SK-N-SH (cell line): ENCODE measurements at regions not wholly inside any gene's neighbourhood (a gene's known extent, or its start where the extent isn't known, plus 50 kb on each side); places are given as distances from the start of the nearest gene placed in this dataset.

Experiments
- CTCF ChIA-PET: fragments of 300-600, 350-600 bp; formaldehyde crosslinking; extraction: SDS; loops from one replicate; lab custom pipeline; 2021; lab: Yijun Ruan, JAX
- POLR2A ChIA-PET: fragments of 350-600 bp; sonication (Branson Sonifier 250); formaldehyde crosslinking; extraction: SDS; loops from one replicate; lab custom pipeline; 2020; ENCODE audit warnings: antibody characterized with exemption, inconsistent platforms; lab: Yijun Ruan, JAX
- DNase-seq: peaks from one replicate; pipeline ENCODE4 v3.0.0; 2012
- H2AFZ ChIP-seq: fragments of 200-600 bp; sonication (generic); 2 replicates; pipeline ENCODE4 v1.8.1; 2016; ENCODE audit warnings: antibody characterized with exemption, mild to moderate bottlenecking, low read depth
- H3F3A ChIP-seq: fragments of 200-600 bp; sonication (generic); replicated peaks from 2 replicates; pipeline ENCODE3; 2016; ENCODE audit warnings: antibody characterized with exemption, mild to moderate bottlenecking; ENCODE audit not compliant: insufficient read depth
- H3K27ac ChIP-seq, 2 experiments: fragments of 200-500 bp in 1 of 2; fragments of 200-600 bp in 1 of 2; sonication (Bioruptor generic) in 1 of 2; sonication (generic), shearing (Covaris generic) in 1 of 2; 2 replicates each; pipeline versions ENCODE4 v1.5.1 to v1.6.1; 2014 to 2016; ENCODE audit warnings: low read depth in 2 of 2, inconsistent platforms in 1 of 2, low read length in 1 of 2, mild to moderate bottlenecking in 1 of 2, mixed read lengths in 1 of 2
- H3K27me3 ChIP-seq: fragments of 200-600 bp; sonication (generic), shearing (Covaris generic); 2 replicates; pipeline ENCODE4 v1.6.1; 2016; ENCODE audit warnings: mixed run types; ENCODE audit not compliant: insufficient read depth
- H3K36me3 ChIP-seq, 2 experiments: fragments of 200-500 bp in 1 of 2; fragments of 200-600 bp in 1 of 2; sonication (Bioruptor generic) in 1 of 2; sonication (generic) in 1 of 2; replicated peaks in 1 of 2; 2 replicates each; pipeline versions ENCODE3 to v1.5.1; 2014 to 2016; ENCODE audit warnings: low read length in 1 of 2, mild to moderate bottlenecking in 1 of 2; ENCODE audit not compliant: insufficient read depth in 2 of 2, control insufficient read depth in 1 of 2
- H3K4me1 ChIP-seq, 2 experiments: fragments of 200-500 bp in 1 of 2; fragments of 200-600 bp in 1 of 2; sonication (Bioruptor generic) in 1 of 2; sonication (generic), shearing (Covaris generic) in 1 of 2; 2 replicates each; pipeline versions ENCODE4 v1.5.1 to v1.6.1; 2014 to 2016; ENCODE audit warnings: low read depth in 1 of 2, low read length in 1 of 2, mixed run types in 1 of 2; ENCODE audit not compliant: insufficient read depth in 2 of 2, control insufficient read depth in 1 of 2
- H3K4me2 ChIP-seq: fragments of 200-600 bp; sonication (generic), shearing (Covaris generic); 2 replicates; pipeline ENCODE4 v1.6.1; 2017; ENCODE audit warnings: mixed run types
- H3K4me3 ChIP-seq, 2 experiments: fragments of 200-500 bp in 1 of 2; fragments of 200-600 bp in 1 of 2; sonication (Bioruptor generic) in 1 of 2; sonication (generic), shearing (Covaris generic) in 1 of 2; 2 replicates each; pipeline versions ENCODE4 v1.5.1 to v1.8.1; 2014 to 2016; ENCODE audit warnings: low read depth in 2 of 2, inconsistent platforms in 1 of 2, low read length in 1 of 2, mild to moderate bottlenecking in 1 of 2, mixed read lengths in 1 of 2, moderate library complexity in 1 of 2
- H3K79me2 ChIP-seq: fragments of 200-600 bp; sonication (generic); 2 replicates; pipeline ENCODE4 v1.8.1; 2017; ENCODE audit warnings: mild to moderate bottlenecking; ENCODE audit not compliant: insufficient read depth
- H3K9ac ChIP-seq: fragments of 200-600 bp; sonication (generic); 2 replicates; pipeline ENCODE4 v1.6.1; 2017; ENCODE audit warnings: mixed run types
- H3K9me2 ChIP-seq: fragments of 200-600 bp; sonication (generic); 2 replicates; pipeline ENCODE4 v1.6.1; 2017; ENCODE audit warnings: mixed run types
- H3K9me3 ChIP-seq: fragments of 200-600 bp; sonication (generic); 2 replicates; pipeline ENCODE4 v1.6.1; 2017; ENCODE audit warnings: mixed run types, mild to moderate bottlenecking, moderate library complexity
- H4K20me1 ChIP-seq: fragments of 200-600 bp; sonication (generic); 2 replicates; pipeline ENCODE4 v1.6.1; 2017; ENCODE audit warnings: mild to moderate bottlenecking, mixed run types; ENCODE audit not compliant: insufficient read depth
- EP300 ChIP-seq, 2 experiments: IDR thresholded peaks; 2 replicates each; pipeline versions ENCODE4 v1.4.0 to v1.6.1; 2012; ENCODE audit warnings: borderline replicate concordance in 1 of 2, low read depth in 1 of 2, low read length in 1 of 2
- FOXJ3 ChIP-seq: sonication (generic); formaldehyde crosslinking; IDR thresholded peaks from 2 replicates; pipeline ENCODE4 v1.5.1; 2020; ENCODE audit warnings: mild to moderate bottlenecking, missing genetic modification reagents
- FOXM1 ChIP-seq: IDR thresholded peaks from 2 replicates; pipeline ENCODE4 v1.4.0; 2012; ENCODE audit warnings: low read depth, mild to moderate bottlenecking
- JUND ChIP-seq: IDR thresholded peaks from 2 replicates; pipeline ENCODE4 v1.4.0; 2012
- MEF2A ChIP-seq: IDR thresholded peaks from 2 replicates; pipeline ENCODE4 v1.4.0; 2012; ENCODE audit warnings: low read depth, borderline replicate concordance
- NFIC ChIP-seq: IDR thresholded peaks from 2 replicates; pipeline ENCODE4 v1.4.0; 2012; ENCODE audit warnings: borderline replicate concordance
- NRF1 ChIP-seq: IDR thresholded peaks from 2 replicates; pipeline ENCODE4 v1.6.1; 2012; ENCODE audit warnings: low read depth, mild to moderate bottlenecking, low read length
- RAD21 ChIP-seq: IDR thresholded peaks from 2 replicates; pipeline ENCODE4 v1.6.1; 2012; ENCODE audit warnings: mild to moderate bottlenecking, low read length
- RXRA ChIP-seq: IDR thresholded peaks from 2 replicates; pipeline ENCODE4 v1.4.0; 2012; ENCODE audit warnings: low read depth, mild to moderate bottlenecking, borderline replicate concordance
- TCF12 ChIP-seq: IDR thresholded peaks from 2 replicates; pipeline ENCODE4 v1.4.0; 2012
- WGBS: methylation state at CpG from one replicate; pipeline ENCODE4 v1.1.6; 2017; ENCODE audit warnings: low lambda C conversion rate; 5-methylcytosine and 5-hydroxymethylcytosine counted together
- TF ChIP-seq, protein P1 (sequence below): IDR thresholded peaks from 2 replicates; pipeline ENCODE4 v1.4.0; 2012; ENCODE audit warnings: low read depth, borderline replicate concordance
- TF ChIP-seq, protein P2 (sequence below): fragments of 150-350 bp; IDR thresholded peaks from 2 replicates; pipeline ENCODE4 v1.6.1; 2017; ENCODE audit warnings: antibody characterized with exemption, low read length, low read depth, borderline replicate concordance
- TF ChIP-seq, protein P3 (sequence below): IDR thresholded peaks from 2 replicates; pipeline ENCODE4 v1.6.1; 2012; ENCODE audit warnings: mild to moderate bottlenecking, low read depth, low read length, moderate library complexity
- TF ChIP-seq, protein P4 (sequence below): IDR thresholded peaks from 2 replicates; pipeline ENCODE4 v1.4.0; 2012; ENCODE audit warnings: low read depth, borderline replicate concordance

DNA sequence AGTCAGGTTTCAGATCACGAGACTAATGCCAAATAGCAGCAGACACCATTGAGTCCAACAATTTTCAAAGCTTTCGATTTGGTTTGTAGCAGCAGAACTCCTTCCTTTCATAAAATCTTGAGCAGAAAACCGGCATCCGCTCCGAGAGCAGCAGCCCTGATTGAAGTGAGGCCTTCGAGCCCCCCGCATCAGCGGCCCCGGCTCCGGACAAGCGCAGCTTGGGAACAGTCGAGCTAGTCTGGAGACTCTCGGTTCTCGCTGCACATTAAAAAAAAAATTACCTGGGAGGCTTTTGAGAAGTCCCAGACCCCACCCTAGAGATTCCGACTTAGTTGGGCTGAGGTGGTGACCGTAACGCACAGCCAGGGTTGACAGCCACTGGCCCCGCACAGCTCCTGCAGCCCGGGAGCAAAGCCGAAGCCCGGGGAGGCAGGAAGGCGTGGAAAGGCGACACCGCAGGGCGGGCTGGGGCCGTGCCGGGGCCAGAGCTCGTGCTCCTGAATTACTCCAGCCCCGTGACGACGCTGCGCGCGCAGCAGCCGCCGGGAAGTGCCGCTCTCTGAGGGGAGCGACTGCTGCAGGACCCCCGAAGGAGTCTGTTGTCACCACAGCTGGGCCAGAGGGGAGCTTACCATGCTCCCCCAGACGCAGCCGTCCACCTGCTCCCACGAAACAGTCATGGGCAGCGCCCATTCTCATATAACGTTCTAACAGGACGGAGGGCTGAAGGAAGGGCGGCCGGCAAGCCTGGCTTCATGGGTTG lies 57.8 kb downstream of the SPATA19 start:
- ChIA-PET CTCF (no interaction called here), POLR2A (no interaction called here)
- no peak overlapping the region for H3K27ac ChIP-seq
- H3K36me3 ChIP-seq, result no peaks in the 10 kb centered on the region
- no peak overlapping the region for H3K4me2 ChIP-seq
- TF ChIP-seq FOXJ3 (CRISPR knock-in tag) (no peak), NFIC (no peak), RXRA (no peak), TCF12 (no peak), EP300 (IDR thresholded peaks at IDR 0.05; ENCODE audit: borderline replicate concordance in 1 of 2, low read depth in 1 of 2, low read length in 1 of 2) (no peak), JUND (no peak), RAD21 (no peak), FOXM1 (no peak), NRF1 (no peak), MEF2A (no peak)
- TF ChIP-seq, protein P1, sequence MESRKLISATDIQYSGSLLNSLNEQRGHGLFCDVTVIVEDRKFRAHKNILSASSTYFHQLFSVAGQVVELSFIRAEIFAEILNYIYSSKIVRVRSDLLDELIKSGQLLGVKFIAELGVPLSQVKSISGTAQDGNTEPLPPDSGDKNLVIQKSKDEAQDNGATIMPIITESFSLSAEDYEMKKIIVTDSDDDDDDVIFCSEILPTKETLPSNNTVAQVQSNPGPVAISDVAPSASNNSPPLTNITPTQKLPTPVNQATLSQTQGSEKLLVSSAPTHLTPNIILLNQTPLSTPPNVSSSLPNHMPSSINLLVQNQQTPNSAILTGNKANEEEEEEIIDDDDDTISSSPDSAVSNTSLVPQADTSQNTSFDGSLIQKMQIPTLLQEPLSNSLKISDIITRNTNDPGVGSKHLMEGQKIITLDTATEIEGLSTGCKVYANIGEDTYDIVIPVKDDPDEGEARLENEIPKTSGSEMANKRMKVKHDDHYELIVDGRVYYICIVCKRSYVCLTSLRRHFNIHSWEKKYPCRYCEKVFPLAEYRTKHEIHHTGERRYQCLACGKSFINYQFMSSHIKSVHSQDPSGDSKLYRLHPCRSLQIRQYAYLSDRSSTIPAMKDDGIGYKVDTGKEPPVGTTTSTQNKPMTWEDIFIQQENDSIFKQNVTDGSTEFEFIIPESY, result no peak
- TF ChIP-seq, protein P2, sequence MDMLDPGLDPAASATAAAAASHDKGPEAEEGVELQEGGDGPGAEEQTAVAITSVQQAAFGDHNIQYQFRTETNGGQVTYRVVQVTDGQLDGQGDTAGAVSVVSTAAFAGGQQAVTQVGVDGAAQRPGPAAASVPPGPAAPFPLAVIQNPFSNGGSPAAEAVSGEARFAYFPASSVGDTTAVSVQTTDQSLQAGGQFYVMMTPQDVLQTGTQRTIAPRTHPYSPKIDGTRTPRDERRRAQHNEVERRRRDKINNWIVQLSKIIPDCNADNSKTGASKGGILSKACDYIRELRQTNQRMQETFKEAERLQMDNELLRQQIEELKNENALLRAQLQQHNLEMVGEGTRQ, result no peak
- TF ChIP-seq, protein P3, sequence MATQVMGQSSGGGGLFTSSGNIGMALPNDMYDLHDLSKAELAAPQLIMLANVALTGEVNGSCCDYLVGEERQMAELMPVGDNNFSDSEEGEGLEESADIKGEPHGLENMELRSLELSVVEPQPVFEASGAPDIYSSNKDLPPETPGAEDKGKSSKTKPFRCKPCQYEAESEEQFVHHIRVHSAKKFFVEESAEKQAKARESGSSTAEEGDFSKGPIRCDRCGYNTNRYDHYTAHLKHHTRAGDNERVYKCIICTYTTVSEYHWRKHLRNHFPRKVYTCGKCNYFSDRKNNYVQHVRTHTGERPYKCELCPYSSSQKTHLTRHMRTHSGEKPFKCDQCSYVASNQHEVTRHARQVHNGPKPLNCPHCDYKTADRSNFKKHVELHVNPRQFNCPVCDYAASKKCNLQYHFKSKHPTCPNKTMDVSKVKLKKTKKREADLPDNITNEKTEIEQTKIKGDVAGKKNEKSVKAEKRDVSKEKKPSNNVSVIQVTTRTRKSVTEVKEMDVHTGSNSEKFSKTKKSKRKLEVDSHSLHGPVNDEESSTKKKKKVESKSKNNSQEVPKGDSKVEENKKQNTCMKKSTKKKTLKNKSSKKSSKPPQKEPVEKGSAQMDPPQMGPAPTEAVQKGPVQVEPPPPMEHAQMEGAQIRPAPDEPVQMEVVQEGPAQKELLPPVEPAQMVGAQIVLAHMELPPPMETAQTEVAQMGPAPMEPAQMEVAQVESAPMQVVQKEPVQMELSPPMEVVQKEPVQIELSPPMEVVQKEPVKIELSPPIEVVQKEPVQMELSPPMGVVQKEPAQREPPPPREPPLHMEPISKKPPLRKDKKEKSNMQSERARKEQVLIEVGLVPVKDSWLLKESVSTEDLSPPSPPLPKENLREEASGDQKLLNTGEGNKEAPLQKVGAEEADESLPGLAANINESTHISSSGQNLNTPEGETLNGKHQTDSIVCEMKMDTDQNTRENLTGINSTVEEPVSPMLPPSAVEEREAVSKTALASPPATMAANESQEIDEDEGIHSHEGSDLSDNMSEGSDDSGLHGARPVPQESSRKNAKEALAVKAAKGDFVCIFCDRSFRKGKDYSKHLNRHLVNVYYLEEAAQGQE, result no peak
- TF ChIP-seq, protein P4, sequence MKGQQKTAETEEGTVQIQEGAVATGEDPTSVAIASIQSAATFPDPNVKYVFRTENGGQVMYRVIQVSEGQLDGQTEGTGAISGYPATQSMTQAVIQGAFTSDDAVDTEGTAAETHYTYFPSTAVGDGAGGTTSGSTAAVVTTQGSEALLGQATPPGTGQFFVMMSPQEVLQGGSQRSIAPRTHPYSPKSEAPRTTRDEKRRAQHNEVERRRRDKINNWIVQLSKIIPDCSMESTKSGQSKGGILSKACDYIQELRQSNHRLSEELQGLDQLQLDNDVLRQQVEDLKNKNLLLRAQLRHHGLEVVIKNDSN, result no peak
- TF ChIP-seq, all 33 proteins: peak for 0
- no peaks in the 10 kb centered on the region for H3K27me3 ChIP-seq
- H3K9me2 ChIP-seq, result no peaks in the 10 kb centered on the region
- DNase-seq, result no peak
- H4K20me1 ChIP-seq, result no peaks in the 10 kb centered on the region
- 51% methylated on average over 14 of the region's 47 CpGs for WGBS
- H3K4me1 ChIP-seq, result peaks cover 0 to 6% of the 10 kb centered on the region in 2 experiments; a peak in 1 of 4 replicates
- H3K4me3 ChIP-seq, result no peak overlapping the region
- no peaks in the 10 kb centered on the region for H3K79me2 ChIP-seq
- no peaks in the 10 kb centered on the region for H3F3A ChIP-seq
- H3K9me3 ChIP-seq, result 0 out of 2 replicates have a peak, but pooled peaks cover 7% of the 10 kb centered on the region
- H3K9ac ChIP-seq, result no peak overlapping the region
- no peak overlapping the region for H2AFZ ChIP-seq
